ENCODE measurements at regions not wholly inside any gene's neighbourhood (a gene's known extent, or its start where the extent isn't known, plus 50 kb on each side); places are given as distances from the start of the nearest gene placed in this dataset.

GRCh38 chr3:64765947-64766346 is 78.1 kb upstream of the ADAMTS9 start:
- no peaks in the 10 kb centered on the region for H3K36me3 Mint-ChIP-seq (ENCODE audit: insufficient read depth, unreplicated experiment)
- intact Hi-C loops (cut with micrococcal nuclease; ENCODE audit: unreplicated experiment), result no loop called here
- no peaks in the 10 kb centered on the region for H3K9me3 ChIP-seq
- no peaks in the 10 kb centered on the region for H3K27me3 Mint-ChIP-seq (ENCODE audit: insufficient read depth, unreplicated experiment)
- POLR2A ChIA-PET, result no interaction called here
- DNase-seq, result no peak
- H3K9me3 Mint-ChIP-seq (ENCODE audit: unreplicated experiment), result no peaks in the 10 kb centered on the region
- no peak for TF ChIP-seq CTCF (IDR thresholded peaks at IDR 0.05; ENCODE audit: insufficient read depth in 1 of 2, low read depth in 1 of 2, low read length in 1 of 2, severe bottlenecking in 1 of 2, unreplicated experiment in 1 of 2)
- CTCF ChIA-PET, result no interaction called here
- H3K4me3 Mint-ChIP-seq (ENCODE audit: unreplicated experiment), result no peak overlapping the region
- H3K4me1 ChIP-seq, result no peaks in the 10 kb centered on the region
- BruUV-seq (replicated peaks), result no TSS peak
- no peaks in the 10 kb centered on the region for H3K4me1 Mint-ChIP-seq (ENCODE audit: low read depth, unreplicated experiment)
- no peaks in the 10 kb centered on the region for H3K36me3 ChIP-seq (ENCODE audit: control insufficient read depth, insufficient read depth, low read length)
- no peak overlapping the region for H3K4me3 ChIP-seq (ENCODE audit: low read depth, low read length)
- H3K27me3 ChIP-seq (replicated peaks; ENCODE audit: control insufficient read depth, insufficient read depth, low read length), result no peaks in the 10 kb centered on the region
- no peak overlapping the region for H3K27ac Mint-ChIP-seq (ENCODE audit: unreplicated experiment)

DNA sequence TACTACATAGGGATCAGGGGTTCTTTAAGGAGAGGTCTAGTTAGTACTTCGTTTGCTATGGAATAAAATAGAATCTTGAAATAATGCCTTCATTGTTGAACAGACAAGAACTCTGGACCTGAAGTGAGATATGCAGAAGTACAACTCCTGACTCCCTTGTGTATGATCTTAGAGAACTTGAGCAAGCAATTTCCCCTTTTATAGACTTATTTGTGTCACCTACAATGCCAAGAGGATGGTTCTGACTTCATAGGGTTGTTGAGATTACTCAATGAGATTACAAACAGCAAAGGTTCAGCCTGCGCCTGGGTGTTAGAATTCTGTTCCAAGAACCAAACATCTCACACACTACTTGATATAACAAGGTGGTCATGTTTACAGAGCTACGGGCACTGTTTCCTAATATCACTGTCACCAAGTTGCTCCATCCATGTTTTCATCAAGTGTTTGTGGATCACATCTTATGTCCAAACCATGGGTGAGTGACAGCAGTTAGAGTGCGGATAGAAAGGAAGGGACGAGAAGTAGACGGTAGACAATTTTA is 76.7 kb upstream of the ADAMTS9 start:
- Mint-ChIP-seq H3K4me3 (ENCODE audit: unreplicated experiment) (no peak overlapping the region), H3K4me1 (ENCODE audit: low read depth, unreplicated experiment) (no peaks in the 10 kb centered on the region), H3K9me3 (ENCODE audit: unreplicated experiment) (no peaks in the 10 kb centered on the region), H3K36me3 (ENCODE audit: insufficient read depth, unreplicated experiment) (no peaks in the 10 kb centered on the region), H3K27ac (ENCODE audit: unreplicated experiment) (no peak overlapping the region), H3K27me3 (ENCODE audit: insufficient read depth, unreplicated experiment) (no peaks in the 10 kb centered on the region)
- ChIA-PET POLR2A (no interaction called here), CTCF (no interaction called here)
- no peaks in the 10 kb centered on the region for H3K36me3 ChIP-seq (ENCODE audit: control insufficient read depth, insufficient read depth, low read length)
- intact Hi-C loops (cut with micrococcal nuclease; ENCODE audit: unreplicated experiment), result no loop called here
- H3K27me3 ChIP-seq (replicated peaks; ENCODE audit: control insufficient read depth, insufficient read depth, low read length), result no peaks in the 10 kb centered on the region
- no peak for DNase-seq
- H3K4me1 ChIP-seq, result no peaks in the 10 kb centered on the region
- no peaks in the 10 kb centered on the region for H3K9me3 ChIP-seq
- no TSS peak for BruUV-seq (replicated peaks)
- TF ChIP-seq CTCF (IDR thresholded peaks at IDR 0.05; ENCODE audit: insufficient read depth in 1 of 2, low read depth in 1 of 2, low read length in 1 of 2, severe bottlenecking in 1 of 2, unreplicated experiment in 1 of 2), result no peak
- no peak overlapping the region for H3K4me3 ChIP-seq (ENCODE audit: low read depth, low read length)

DNA sequence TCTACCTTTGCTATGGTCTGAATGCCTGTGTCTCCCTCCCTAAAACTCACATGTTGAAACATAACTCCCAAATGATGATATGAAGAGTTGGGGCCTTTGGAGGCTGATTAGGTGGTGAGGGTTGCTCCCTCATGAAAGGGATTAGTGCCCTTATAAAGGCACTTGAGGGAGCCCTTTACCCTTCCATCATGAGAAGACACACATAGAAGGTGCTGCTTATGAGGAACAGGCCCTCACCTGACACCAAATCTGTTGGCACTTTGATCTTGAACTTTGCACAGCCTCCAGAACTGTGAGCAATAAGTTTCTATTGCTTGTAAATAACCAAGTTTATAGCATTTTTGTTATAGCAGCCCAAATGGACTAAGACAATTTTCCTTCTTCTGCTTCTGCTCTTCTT is 76.2 kb upstream of the ADAMTS9 start:
- H3K27ac Mint-ChIP-seq (ENCODE audit: unreplicated experiment), result no peak overlapping the region
- Histone ChIP-seq H3K9me3 (no peaks in the 10 kb centered on the region), H3K4me1 (no peaks in the 10 kb centered on the region), H3K4me3 (ENCODE audit: low read depth, low read length) (no peak overlapping the region), H3K36me3 (ENCODE audit: control insufficient read depth, insufficient read depth, low read length) (no peaks in the 10 kb centered on the region), H3K27me3 (replicated peaks; ENCODE audit: control insufficient read depth, insufficient read depth, low read length) (no peaks in the 10 kb centered on the region)
- intact Hi-C loops (cut with micrococcal nuclease; ENCODE audit: unreplicated experiment), result loop anchor here (1.0 kb wide), 1 partner anchor 231 kb away; no protein-coding TSS in a partner anchor
- no peaks in the 10 kb centered on the region for H3K27me3 Mint-ChIP-seq (ENCODE audit: insufficient read depth, unreplicated experiment)
- TF ChIP-seq CTCF (IDR thresholded peaks at IDR 0.05; ENCODE audit: insufficient read depth in 1 of 2, low read depth in 1 of 2, low read length in 1 of 2, severe bottlenecking in 1 of 2, unreplicated experiment in 1 of 2), result no peak
- peak in 1 of 2 experiments; percentile 4 for DNase-seq
- POLR2A ChIA-PET, result no interaction called here
- H3K4me1 Mint-ChIP-seq (ENCODE audit: low read depth, unreplicated experiment), result no peaks in the 10 kb centered on the region
- no TSS peak for BruUV-seq (replicated peaks)
- no peaks in the 10 kb centered on the region for H3K9me3 Mint-ChIP-seq (ENCODE audit: unreplicated experiment)
- CTCF ChIA-PET, result no interaction called here
- no peak overlapping the region for H3K4me3 Mint-ChIP-seq (ENCODE audit: unreplicated experiment)
- no peaks in the 10 kb centered on the region for H3K36me3 Mint-ChIP-seq (ENCODE audit: insufficient read depth, unreplicated experiment)

Data from Caco-2 (cell line).